Activated T-helper 2 cell treated with anti-CD3 and anti-CD28 coated beads, Interferon-gamma antibody, Interleukin-2, Interleukin-4, amounts not matched to agents 10 μg/mL and 5 μg/mL and 100 μg/mL, durations not matched to agents 14 hours and 24 hours and 36 hours (primary cell): ENCODE measurements at regions not wholly inside any gene's neighbourhood (a gene's known extent, or its start where the extent isn't known, plus 50 kb on each side); places are given as distances from the start of the nearest gene placed in this dataset.

ENCODE experiments used
- DNase-seq: peaks from one replicate; pipeline ENCODE4 v3.0.0; 2021; ENCODE audit warnings: low spot score
- H3K27ac Mint-ChIP-seq: one replicate; pipeline ENCODE4 v1.8.0; 2021; ENCODE audit warnings: mixed read lengths
- H3K27me3 Mint-ChIP-seq: one replicate; pipeline ENCODE4 v1.8.0; 2021; ENCODE audit warnings: low read depth, mixed read lengths
- H3K36me3 Mint-ChIP-seq: one replicate; pipeline ENCODE4 v1.8.0; 2021; ENCODE audit warnings: low read depth, mixed read lengths
- H3K4me1 Mint-ChIP-seq: one replicate; pipeline ENCODE4 v1.8.0; 2021; ENCODE audit warnings: low read depth, mixed read lengths
- H3K4me3 Mint-ChIP-seq: one replicate; pipeline ENCODE4 v1.8.0; 2021; ENCODE audit warnings: low read depth, mild to moderate bottlenecking, moderate library complexity, mixed read lengths
- H3K9me3 Mint-ChIP-seq: one replicate; pipeline ENCODE4 v1.8.0; 2021; ENCODE audit warnings: mixed read lengths
- intact Hi-C: fragments of 100-400 bp; cut with micrococcal nuclease; formaldehyde crosslinking; loops from one replicate; pipeline ENCODE4 v1.15.1; 2023

DNA sequence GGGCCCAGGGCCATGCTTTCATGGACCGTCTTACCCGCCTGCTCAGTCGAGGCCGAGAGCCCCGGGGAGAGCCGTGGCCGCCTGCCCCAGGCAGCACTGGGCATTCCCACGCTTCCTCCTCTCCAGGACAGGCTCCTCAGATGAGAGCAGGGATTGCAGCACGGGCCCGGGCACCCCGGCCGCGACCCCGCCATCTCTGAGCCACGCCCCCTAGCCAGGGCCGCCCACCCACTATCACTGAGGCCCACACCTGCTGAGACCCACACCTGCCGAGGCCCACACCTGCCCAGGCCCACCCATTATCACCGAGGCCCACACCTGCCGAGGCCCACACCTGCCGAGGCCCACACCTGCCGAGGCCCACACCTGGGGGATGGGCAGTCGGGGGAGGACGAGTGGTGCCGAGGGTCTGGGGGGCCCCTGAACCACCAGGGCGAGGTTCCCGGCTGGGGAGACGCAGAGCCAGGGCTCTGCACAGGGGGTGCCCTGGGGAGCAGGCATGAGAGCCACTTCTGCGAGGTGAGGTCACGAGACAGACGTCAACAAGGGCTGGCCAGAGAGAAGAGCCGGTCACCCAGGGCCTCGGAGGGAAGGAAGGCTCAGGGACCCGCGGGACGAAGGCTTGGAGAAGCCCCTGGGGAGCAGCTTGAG, 235.6 kb downstream of the ERMARD start:
- no peak overlapping the region for H3K27ac Mint-ChIP-seq
- H3K9me3 Mint-ChIP-seq = no peaks in the 10 kb centered on the region
- H3K4me1 Mint-ChIP-seq = peaks cover 15% of the 10 kb centered on the region
- no peaks in the 10 kb centered on the region for H3K27me3 Mint-ChIP-seq
- H3K36me3 Mint-ChIP-seq = no peaks in the 10 kb centered on the region
- intact Hi-C loops = no loop called here
- H3K4me3 Mint-ChIP-seq = no peak overlapping the region
- DNase-seq = no peak

DNA sequence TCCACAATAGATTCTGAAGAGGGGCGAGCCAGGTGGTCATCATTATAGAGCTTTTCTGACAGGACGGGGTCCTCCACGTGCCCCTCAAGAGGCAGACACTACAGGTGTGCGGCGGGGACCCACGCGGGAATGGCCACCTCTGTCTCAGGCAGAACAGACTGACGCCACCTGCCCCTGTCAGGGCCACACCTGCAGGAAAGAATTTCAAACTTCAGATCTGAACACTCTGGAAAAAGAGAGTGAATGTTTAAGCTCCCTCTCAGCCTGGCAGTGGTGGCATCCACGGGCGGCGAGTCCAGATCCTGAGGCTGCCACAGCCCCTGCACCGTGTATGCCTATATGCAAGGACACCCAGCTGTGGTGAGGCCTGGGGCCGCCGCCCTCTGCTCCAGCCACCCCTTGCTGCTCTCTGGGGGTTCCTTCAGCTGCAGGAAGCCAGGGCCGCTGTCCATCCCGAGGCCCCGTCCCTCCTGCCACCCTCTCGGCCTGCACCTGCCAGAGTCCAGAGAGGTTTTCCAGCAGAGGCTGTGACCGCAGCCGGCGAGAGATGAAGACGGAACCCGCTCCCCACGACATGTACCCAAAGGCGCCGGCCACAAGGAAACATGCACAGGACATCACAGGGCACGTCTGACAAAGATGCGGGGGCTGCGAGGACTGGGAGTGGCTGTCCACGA, 234.9 kb downstream of the ERMARD start:
- no peak overlapping the region for H3K4me3 Mint-ChIP-seq
- H3K4me1 Mint-ChIP-seq = peaks cover 12% of the 10 kb centered on the region
- H3K27ac Mint-ChIP-seq = no peak overlapping the region
- H3K9me3 Mint-ChIP-seq = no peaks in the 10 kb centered on the region
- DNase-seq = no peak
- no peaks in the 10 kb centered on the region for H3K27me3 Mint-ChIP-seq
- intact Hi-C loops = no loop called here
- H3K36me3 Mint-ChIP-seq = no peaks in the 10 kb centered on the region

- Mint-ChIP-seq H3K9me3 (no peaks in the 10 kb centered on the region), H3K36me3 (no peaks in the 10 kb centered on the region), H3K27me3 (no peaks in the 10 kb centered on the region), H3K4me3 (no peak overlapping the region), H3K27ac (no peak overlapping the region), H3K4me1 (peaks cover 10% of the 10 kb centered on the region)
- intact Hi-C loops = no loop called here
- no peak for DNase-seq
Measured at GRCh38 chr6:169985121-169986015, 233.9 kb downstream of the ERMARD start.

- Mint-ChIP-seq H3K9me3 (no peaks in the 10 kb centered on the region), H3K36me3 (no peaks in the 10 kb centered on the region), H3K4me3 (no peak overlapping the region), H3K27me3 (no peaks in the 10 kb centered on the region), H3K4me1 (peaks cover under 1% of the 10 kb centered on the region), H3K27ac (no peak overlapping the region)
- intact Hi-C loops = no loop called here
- DNase-seq = no peak
Measured at GRCh38 chr6:169984181-169985120, 233.0 kb downstream of the ERMARD start.

GRCh38 chr6:169983651-169984050, 232.2 kb downstream of the ERMARD start:
- Mint-ChIP-seq H3K4me1 (no peaks in the 10 kb centered on the region), H3K27me3 (no peaks in the 10 kb centered on the region), H3K9me3 (no peaks in the 10 kb centered on the region), H3K4me3 (no peak overlapping the region), H3K27ac (no peak overlapping the region), H3K36me3 (no peaks in the 10 kb centered on the region)
- DNase-seq = no peak
- intact Hi-C loops = no loop called here

- no peaks in the 10 kb centered on the region for H3K9me3 Mint-ChIP-seq
Measured at GRCh38 chr6:169982461-169983386, 231.3 kb downstream of the ERMARD start.

DNA sequence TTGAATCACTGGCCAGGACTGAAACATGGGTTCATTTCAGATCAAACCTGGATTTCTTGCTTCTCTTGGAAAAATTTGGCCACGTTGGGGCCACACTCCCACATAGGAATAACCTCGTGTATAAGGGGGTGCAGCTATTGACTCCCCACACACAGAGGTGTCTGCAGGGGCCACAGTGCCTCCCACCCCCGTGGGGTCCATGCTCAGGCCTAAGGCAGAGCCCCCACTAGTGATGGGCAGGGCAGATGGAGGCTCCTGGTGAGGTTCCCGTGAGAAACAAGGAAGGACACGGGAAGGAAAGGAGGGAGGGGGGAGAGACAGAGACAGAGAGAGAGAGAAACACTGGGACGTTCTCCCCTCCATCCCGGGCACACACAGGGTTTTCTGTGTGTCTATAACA, 230.5 kb downstream of the ERMARD start:
- no peak overlapping the region for H3K27ac Mint-ChIP-seq
- no peak overlapping the region for H3K4me3 Mint-ChIP-seq
- H3K27me3 Mint-ChIP-seq = no peaks in the 10 kb centered on the region

More at GRCh38 chr6:169982461-169983386, 231.3 kb downstream of the ERMARD start:
- no peaks in the 10 kb centered on the region for H3K27me3 Mint-ChIP-seq
- H3K4me1 Mint-ChIP-seq = no peaks in the 10 kb centered on the region
- no peak overlapping the region for H3K4me3 Mint-ChIP-seq
- H3K27ac Mint-ChIP-seq = no peak overlapping the region
- H3K36me3 Mint-ChIP-seq = no peaks in the 10 kb centered on the region
- intact Hi-C loops = no loop called here
- DNase-seq = no peak

GRCh38 chr6:169981568-169981967, 230.1 kb downstream of the ERMARD start:
- Mint-ChIP-seq H3K4me3 (no peak overlapping the region), H3K27me3 (no peaks in the 10 kb centered on the region), H3K9me3 (no peaks in the 10 kb centered on the region), H3K36me3 (no peaks in the 10 kb centered on the region), H3K4me1 (no peaks in the 10 kb centered on the region), H3K27ac (no peak overlapping the region)
- intact Hi-C loops = no loop called here
- DNase-seq = no peak

More for the DNA sequence above, 230.5 kb downstream of the ERMARD start:
- no peaks in the 10 kb centered on the region for H3K36me3 Mint-ChIP-seq
- intact Hi-C loops = no loop called here
- no peak for DNase-seq
- no peaks in the 10 kb centered on the region for H3K9me3 Mint-ChIP-seq
- no peaks in the 10 kb centered on the region for H3K4me1 Mint-ChIP-seq

DNA sequence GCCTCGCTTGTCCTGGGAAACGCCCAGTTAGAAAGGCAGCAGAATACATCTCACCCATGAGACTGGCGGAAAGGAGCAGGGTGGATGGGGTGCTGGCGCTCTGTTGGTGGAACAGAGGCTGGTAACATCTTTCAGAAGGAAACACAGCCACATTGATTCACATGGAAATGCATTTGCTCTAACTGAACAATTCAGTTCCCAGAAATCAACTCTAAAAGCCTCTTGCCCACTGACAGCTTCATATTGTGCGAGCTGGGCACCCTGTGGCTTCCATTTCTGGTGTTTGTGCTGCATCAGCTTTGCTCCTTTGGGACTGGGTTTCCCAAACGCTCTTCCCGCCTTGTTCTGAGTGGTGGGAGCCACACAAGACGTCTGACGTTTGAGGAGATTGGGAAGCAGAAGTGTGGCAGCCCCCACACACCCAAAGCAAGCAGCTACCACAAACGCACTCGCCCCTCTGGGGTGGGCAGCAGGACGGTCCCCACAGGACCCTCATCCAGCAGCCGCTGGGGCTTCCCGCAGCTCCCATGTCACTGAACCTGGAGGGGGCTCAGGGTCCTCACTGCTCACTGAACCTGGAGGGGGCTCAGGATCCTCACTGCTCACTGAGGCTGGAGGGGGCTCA, 229.5 kb downstream of the ERMARD start:
- no peaks in the 10 kb centered on the region for H3K36me3 Mint-ChIP-seq

DNA sequence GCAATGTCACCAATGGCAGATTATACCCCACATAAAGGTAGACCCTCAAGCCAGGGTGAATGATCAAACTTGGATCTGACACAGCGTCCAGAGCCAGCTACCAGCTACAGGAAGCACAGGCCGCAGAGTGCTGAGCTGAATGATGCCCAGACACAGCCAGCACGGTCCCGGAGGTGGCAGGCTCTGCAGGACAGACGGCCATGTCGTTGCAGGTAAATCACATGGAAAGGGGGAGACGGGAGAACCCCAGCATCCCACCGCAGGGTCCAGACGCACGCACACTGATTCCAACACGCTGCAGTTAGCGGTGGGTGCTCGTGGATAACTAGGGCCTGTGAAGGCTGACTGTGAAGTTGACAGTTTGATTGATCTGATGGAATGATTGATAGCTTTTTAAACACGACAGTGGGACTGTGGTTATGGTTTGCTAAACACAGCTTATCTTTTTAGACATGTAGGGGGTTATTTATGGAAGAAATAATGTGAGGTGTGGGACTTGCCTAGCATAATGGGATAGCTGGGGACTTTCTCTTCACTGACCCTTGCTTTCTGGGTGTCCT, 228.5 kb downstream of the ERMARD start:
- H3K27me3 Mint-ChIP-seq = no peaks in the 10 kb centered on the region
- H3K4me3 Mint-ChIP-seq = no peak overlapping the region
- no peak overlapping the region for H3K27ac Mint-ChIP-seq
- H3K4me1 Mint-ChIP-seq = no peaks in the 10 kb centered on the region
- intact Hi-C loops = no loop called here
- no peaks in the 10 kb centered on the region for H3K36me3 Mint-ChIP-seq
- no peaks in the 10 kb centered on the region for H3K9me3 Mint-ChIP-seq
- DNase-seq = no peak

More for the DNA sequence above, 229.5 kb downstream of the ERMARD start:
- no peaks in the 10 kb centered on the region for H3K9me3 Mint-ChIP-seq
- no peak for DNase-seq
- H3K4me1 Mint-ChIP-seq = no peaks in the 10 kb centered on the region
- H3K27me3 Mint-ChIP-seq = no peaks in the 10 kb centered on the region
- no peak overlapping the region for H3K27ac Mint-ChIP-seq
- no peak overlapping the region for H3K4me3 Mint-ChIP-seq
- intact Hi-C loops = no loop called here

GRCh38 chr6:169978615-169979161, 227.3 kb downstream of the ERMARD start:
- no peaks in the 10 kb centered on the region for H3K9me3 Mint-ChIP-seq
- no peak overlapping the region for H3K27ac Mint-ChIP-seq
- H3K4me1 Mint-ChIP-seq = no peaks in the 10 kb centered on the region
- no peaks in the 10 kb centered on the region for H3K36me3 Mint-ChIP-seq
- no peaks in the 10 kb centered on the region for H3K27me3 Mint-ChIP-seq
- no peak overlapping the region for H3K4me3 Mint-ChIP-seq
- no peak for DNase-seq
- intact Hi-C loops = no loop called here
